IMR-90 (cell line): ENCODE measurements at regions not wholly inside any gene's neighbourhood (a gene's known extent, or its start where the extent isn't known, plus 50 kb on each side); places are given as distances from the start of the nearest gene placed in this dataset.

Experiments used
- ATAC-seq: fragments of 200-7000 bp; cut with Tn5 transposase; 2 replicates; pipeline ENCODE4 v1.9.1; 2020; ENCODE audit warnings: low read depth, mild to moderate bottlenecking, moderate library complexity
- BruUV-seq: library from RNA; stranded (reverse); fragments of 400-500 nt; replicated peaks from 2 replicates; lab custom pipeline; 2021; lab: Mats Ljungman, UMichigan
- CTCF ChIA-PET: fragments of 300-600 bp; formaldehyde crosslinking; extraction: SDS; loops from one replicate; lab custom pipeline; 2021; ENCODE audit warnings: antibody characterized with exemption; lab: Yijun Ruan, JAX
- POLR2A ChIA-PET: fragments of 300-600 bp; sonication (Branson Sonifier 250); formaldehyde crosslinking; loops from one replicate; lab custom pipeline; 2022; ENCODE audit warnings: antibody characterized with exemption; ENCODE audit not compliant: unreplicated experiment; lab: Charles Lee
- DNase-seq: peaks from one replicate; pipeline ENCODE4 v3.0.0; 2013
- H2AFZ ChIP-seq: replicated peaks from 2 replicates; pipeline ENCODE3; 2013; ENCODE audit warnings: low read length, mild to moderate bottlenecking; ENCODE audit not compliant: poor library complexity
- H2AK5ac ChIP-seq: 2 replicates; pipeline ENCODE4 v1.6.1; 2013; ENCODE audit warnings: low read depth, low read length, inconsistent platforms
- H2AK9ac ChIP-seq: replicated peaks from 2 replicates; pipeline ENCODE3; 2013; ENCODE audit warnings: mild to moderate bottlenecking, low read depth, low read length, moderate library complexity; ENCODE audit not compliant: poor library complexity
- H2BK120ac ChIP-seq: 2 replicates; pipeline ENCODE4 v1.6.1; 2013; ENCODE audit warnings: low read depth, low read length, inconsistent platforms
- H2BK15ac ChIP-seq: 3 replicates; pipeline ENCODE4 v1.6.1; 2013; ENCODE audit warnings: low read depth, low read length, inconsistent platforms
- H2BK20ac ChIP-seq: 2 replicates; pipeline ENCODE4 v1.6.1; 2013; ENCODE audit warnings: low read depth, mild to moderate bottlenecking, inconsistent platforms, low read length, moderate library complexity
- H2BK5ac ChIP-seq: 2 replicates; pipeline ENCODE4 v1.6.1; 2013; ENCODE audit warnings: mild to moderate bottlenecking, low read depth, low read length, inconsistent platforms; ENCODE audit not compliant: poor library complexity, severe bottlenecking
- H3K14ac ChIP-seq: replicated peaks from 2 replicates; pipeline ENCODE4 v1.6.1; 2013; ENCODE audit warnings: low read depth, low read length, inconsistent platforms
- H3K18ac ChIP-seq: 2 replicates; pipeline ENCODE4 v1.6.1; 2013; ENCODE audit warnings: low read depth, low read length, control low read depth
- H3K23ac ChIP-seq: 2 replicates; pipeline ENCODE4 v1.6.1; 2013; ENCODE audit warnings: low read depth, low read length, inconsistent platforms
- H3K27ac ChIP-seq: 2 replicates; pipeline ENCODE4 v1.5.1; 2013; ENCODE audit warnings: mild to moderate bottlenecking, control low read depth, low read length; ENCODE audit not compliant: insufficient read depth
- H3K27me3 ChIP-seq: 2 replicates; pipeline ENCODE4 v1.6.1; 2013; ENCODE audit warnings: low read length; ENCODE audit not compliant: control insufficient read depth, insufficient read depth
- H3K36me3 ChIP-seq: 2 replicates; pipeline ENCODE4 v1.6.1; 2013; ENCODE audit warnings: low read length, mixed read lengths; ENCODE audit not compliant: control insufficient read depth, insufficient read depth
- H3K4ac ChIP-seq: 2 replicates; pipeline ENCODE4 v1.6.1; 2013; ENCODE audit warnings: low read depth, low read length, inconsistent platforms
- H3K4me1 ChIP-seq: 2 replicates; pipeline ENCODE4 v1.6.1; 2013; ENCODE audit warnings: low read length, mixed read lengths; ENCODE audit not compliant: control insufficient read depth, insufficient read depth
- H3K4me2 ChIP-seq: 2 replicates; pipeline ENCODE4 v1.6.1; 2013; ENCODE audit warnings: low read depth, mild to moderate bottlenecking, control low read depth, low read length, moderate library complexity
- H3K4me3 ChIP-seq: 2 replicates; pipeline ENCODE4 v1.5.1; 2013; ENCODE audit warnings: low read depth, mild to moderate bottlenecking, control low read depth, low read length, moderate library complexity; ENCODE audit not compliant: insufficient read depth
- H3K56ac ChIP-seq: 2 replicates; pipeline ENCODE4 v1.6.1; 2013; ENCODE audit warnings: low read length, inconsistent platforms; ENCODE audit not compliant: insufficient read depth; ENCODE audit errors: extremely low read depth
- H3K79me1 ChIP-seq, 2 experiments: 2 replicates each; pipeline ENCODE4 v1.6.1; 2013; ENCODE audit warnings: low read length in 2 of 2, inconsistent platforms in 1 of 2, low read depth in 1 of 2
- H3K9ac ChIP-seq: 2 replicates; pipeline ENCODE4 v1.6.1; 2013; ENCODE audit warnings: low read depth, low read length, control low read depth
- H3K9me1 ChIP-seq: 2 replicates; pipeline ENCODE4 v1.6.1; 2013; ENCODE audit warnings: low read length, inconsistent platforms; ENCODE audit not compliant: insufficient read depth
- H3K9me3 ChIP-seq: 2 replicates; pipeline ENCODE4 v1.6.1; 2013; ENCODE audit warnings: low read length; ENCODE audit not compliant: control insufficient read depth, insufficient read depth
- H4K20me1 ChIP-seq: 2 replicates; pipeline ENCODE4 v1.6.1; 2013; ENCODE audit warnings: low read length, inconsistent platforms; ENCODE audit not compliant: insufficient read depth
- H4K5ac ChIP-seq: 2 replicates; pipeline ENCODE4 v1.6.1; 2013; ENCODE audit warnings: mild to moderate bottlenecking, low read depth, low read length, control low read depth
- H4K8ac ChIP-seq, 2 experiments: 2 replicates each; pipeline ENCODE4 v1.6.1; 2013; ENCODE audit warnings: low read depth in 2 of 2, low read length in 2 of 2, control low read depth in 1 of 2, inconsistent platforms in 1 of 2
- H4K91ac ChIP-seq: 2 replicates; pipeline ENCODE4 v1.6.1; 2013; ENCODE audit warnings: low read depth, low read length, inconsistent platforms; ENCODE audit not compliant: insufficient read depth
- BHLHE40 ChIP-seq: fragments of 150-350 bp; IDR thresholded peaks from 2 replicates; pipeline ENCODE4 v1.6.1; 2016; ENCODE audit warnings: mild to moderate bottlenecking, low read depth, low read length
- RAD21 ChIP-seq: IDR thresholded peaks from 2 replicates; pipeline ENCODE4 v1.6.1; 2012; ENCODE audit warnings: low read length, improper control_type of control experiment
- SMC3 ChIP-seq: fragments of 150-350 bp; IDR thresholded peaks from 2 replicates; pipeline ENCODE4 v1.6.1; 2016; ENCODE audit warnings: low read depth, mild to moderate bottlenecking, antibody characterized with exemption, low read length, moderate library complexity
- WGBS, 2 experiments: methylation state at CpG; one replicate each; pipeline versions ENCODE4 v1.1.5 to v1.1.7; 2013; ENCODE audit warnings: missing lambda C conversion rate in 2 of 2; ENCODE audit not compliant: insufficient read length in 1 of 2; ENCODE audit errors: extremely low coverage in 2 of 2; 5-methylcytosine and 5-hydroxymethylcytosine counted together
- dilution Hi-C: fragments of 300-500 bp; cut with HindIII; formaldehyde crosslinking; loops from one replicate; pipeline ENCODE4 v1.14.3; 2018; ENCODE audit warnings: low sequenced_read_pairs; ENCODE audit not compliant: unreplicated experiment
- in situ Hi-C: fragments of 300-500 bp; cut with MboI; formaldehyde crosslinking; loops from 3 replicates; pipeline ENCODE4 v1.14.3; 2019; ENCODE audit warnings: low sequenced_read_pairs, inconsistent platforms, mixed read lengths
- intact Hi-C: fragments of 100-400 bp; cut with micrococcal nuclease; formaldehyde crosslinking; loops from 2 replicates; pipeline ENCODE4 v1.10.0; 2022

GRCh38 chr15:57785039-57785438, 78.5 kb downstream of the POLR2M start:
- Histone ChIP-seq H4K20me1 (no peaks in the 10 kb centered on the region), H3K36me3 (no peaks in the 10 kb centered on the region), H4K5ac (no peak overlapping the region), H2AFZ (no peak overlapping the region), H2BK15ac (no peak overlapping the region), H3K4me2 (no peak overlapping the region), H4K8ac (no peak overlapping the region), H3K79me1 (no peaks in the 10 kb centered on the region), H2AK5ac (no peak overlapping the region), H3K18ac (no peak overlapping the region), H2BK20ac (no peak overlapping the region), H3K9me1 (no peaks in the 10 kb centered on the region), H3K23ac (no peak overlapping the region), H3K56ac (no peak overlapping the region), H3K4ac (no peak overlapping the region), H3K9ac (no peak overlapping the region), H3K27me3 (peaks cover 6% of the 10 kb centered on the region; the same call in 1 of the 2 replicates), H3K9me3 (no peaks in the 10 kb centered on the region), H2AK9ac (no peak overlapping the region), H2BK120ac (no peak overlapping the region), H3K27ac (no peak overlapping the region), H3K4me1 (no peaks in the 10 kb centered on the region), H4K91ac (no peak overlapping the region), H3K4me3 (no peak overlapping the region), H3K14ac (no peak overlapping the region), H2BK5ac (no peak overlapping the region)
- dilution Hi-C loops (no loop called here), intact Hi-C loops (no loop called here), in situ Hi-C loops (no loop called here)
- DNase-seq (no peak), ATAC-seq (no peak)
- no CpG with 5 or more reads among the region's 9 CpGs for WGBS, 2 experiments
- CTCF ChIA-PET = no interaction called here
- no peak for TF ChIP-seq SMC3
- TF ChIP-seq BHLHE40 = no peak
- no peak for TF ChIP-seq RAD21
- POLR2A ChIA-PET = no interaction called here
- BruUV-seq = no TSS peak
